ENCODE measurements at regions not wholly inside any gene's neighbourhood (a gene's known extent, or its start where the extent isn't known, plus 50 kb on each side); places are given as distances from the start of the nearest gene placed in this dataset.

- Histone ChIP-seq H3K9me3 (ENCODE audit: low read depth, low read length, poor library complexity, severe bottlenecking) (no peaks in the 10 kb centered on the region), H3K27me3 (replicated peaks; ENCODE audit: insufficient read depth, low read depth, low read length, poor library complexity) (no peaks in the 10 kb centered on the region), H3K27ac (ENCODE audit: low read depth, low read length, poor library complexity, severe bottlenecking) (no peak overlapping the region), H3K4me1 (ENCODE audit: insufficient read depth, low read length, poor library complexity, severe bottlenecking) (no peaks in the 10 kb centered on the region), H3K36me3 (ENCODE audit: insufficient read depth, low read length, poor library complexity, severe bottlenecking) (no peaks in the 10 kb centered on the region), H3K4me3 (ENCODE audit: low read depth, low read length, poor library complexity, severe bottlenecking) (no peak overlapping the region)
- POLR2A ChIA-PET (ENCODE audit: low non-redundant PET) = no interaction called here
- no peak for DNase-seq (ENCODE audit: low spot score)
- TF ChIP-seq CTCF (conservative IDR thresholded peaks at IDR 0.05; ENCODE audit: low read depth, low read length) (no peak), EZH2 (IDR thresholded peaks at IDR 0.05; ENCODE audit: borderline replicate concordance, low read depth, low read length, poor library complexity, severe bottlenecking) (no peak)
- CTCF ChIA-PET = no interaction called here
- intact Hi-C loops (cut with micrococcal nuclease; ENCODE audit: unreplicated experiment) = no loop called here
- BruUV-seq (replicated peaks) = no TSS peak
Measured at GRCh38 chr11:19460718-19461405, 220.1 kb upstream of the E2F8 start.

DNA sequence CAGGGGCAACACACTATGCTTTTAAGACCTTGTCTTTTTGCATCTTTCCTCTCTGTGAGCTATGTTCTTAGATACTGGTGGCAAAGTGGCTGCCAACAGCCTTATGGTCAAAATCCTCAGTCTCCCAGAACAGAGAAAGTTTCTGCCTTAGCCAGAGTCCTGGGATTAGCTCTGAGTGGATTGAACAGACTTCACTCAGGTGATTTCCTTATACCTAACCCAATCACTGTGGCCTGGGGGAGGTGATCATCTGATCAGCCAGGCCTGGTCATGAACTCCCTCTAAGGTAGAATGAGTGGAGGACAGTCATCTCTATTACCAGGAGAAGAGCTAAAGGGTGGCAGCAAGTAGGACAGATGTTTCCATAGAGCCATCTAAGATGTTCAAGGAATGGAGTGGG lies 218.5 kb upstream of the E2F8 start:
- DNase-seq (ENCODE audit: low spot score) = no peak
- H3K4me1 ChIP-seq (ENCODE audit: insufficient read depth, low read length, poor library complexity, severe bottlenecking) = no peaks in the 10 kb centered on the region
- H3K27me3 ChIP-seq (replicated peaks; ENCODE audit: insufficient read depth, low read depth, low read length, poor library complexity) = no peaks in the 10 kb centered on the region
- H3K27ac ChIP-seq (ENCODE audit: low read depth, low read length, poor library complexity, severe bottlenecking) = no peak overlapping the region
- no peaks in the 10 kb centered on the region for H3K9me3 ChIP-seq (ENCODE audit: low read depth, low read length, poor library complexity, severe bottlenecking)
- POLR2A ChIA-PET (ENCODE audit: low non-redundant PET) = no interaction called here
- no peaks in the 10 kb centered on the region for H3K36me3 ChIP-seq (ENCODE audit: insufficient read depth, low read length, poor library complexity, severe bottlenecking)
- BruUV-seq (replicated peaks) = no TSS peak
- no peak overlapping the region for H3K4me3 ChIP-seq (ENCODE audit: low read depth, low read length, poor library complexity, severe bottlenecking)
- intact Hi-C loops (cut with micrococcal nuclease; ENCODE audit: unreplicated experiment) = no loop called here
- TF ChIP-seq CTCF (conservative IDR thresholded peaks at IDR 0.05; ENCODE audit: low read depth, low read length) (no peak), EZH2 (IDR thresholded peaks at IDR 0.05; ENCODE audit: borderline replicate concordance, low read depth, low read length, poor library complexity, severe bottlenecking) (no peak)
- CTCF ChIA-PET = no interaction called here

GRCh38 chr11:19458721-19459120 lies 218.0 kb upstream of the E2F8 start:
- ChIA-PET CTCF (no interaction called here), POLR2A (ENCODE audit: low non-redundant PET) (no interaction called here)

More at GRCh38 chr11:19458721-19459120, 218.0 kb upstream of the E2F8 start:
- no peak for DNase-seq (ENCODE audit: low spot score)
- TF ChIP-seq CTCF (conservative IDR thresholded peaks at IDR 0.05; ENCODE audit: low read depth, low read length) = no peak
- TF ChIP-seq EZH2 (IDR thresholded peaks at IDR 0.05; ENCODE audit: borderline replicate concordance, low read depth, low read length, poor library complexity, severe bottlenecking) = no peak
- intact Hi-C loops (cut with micrococcal nuclease; ENCODE audit: unreplicated experiment) = no loop called here
- H3K4me3 ChIP-seq (ENCODE audit: low read depth, low read length, poor library complexity, severe bottlenecking) = no peak overlapping the region
- H3K27me3 ChIP-seq (replicated peaks; ENCODE audit: insufficient read depth, low read depth, low read length, poor library complexity) = no peaks in the 10 kb centered on the region
- no peaks in the 10 kb centered on the region for H3K9me3 ChIP-seq (ENCODE audit: low read depth, low read length, poor library complexity, severe bottlenecking)
- no peaks in the 10 kb centered on the region for H3K36me3 ChIP-seq (ENCODE audit: insufficient read depth, low read length, poor library complexity, severe bottlenecking)
- no TSS peak for BruUV-seq (replicated peaks)
- H3K4me1 ChIP-seq (ENCODE audit: insufficient read depth, low read length, poor library complexity, severe bottlenecking) = no peaks in the 10 kb centered on the region
- no peak overlapping the region for H3K27ac ChIP-seq (ENCODE audit: low read depth, low read length, poor library complexity, severe bottlenecking)

Data from A673 (cell line).